ENCODE measurements at regions not wholly inside any gene's neighbourhood (a gene's known extent, or its start where the extent isn't known, plus 50 kb on each side); places are given as distances from the start of the nearest gene placed in this dataset.

GRCh38 chr1:69139007-69139406 is 428.7 kb upstream of the LRRC7 start:
- no peak overlapping the region for H3K27ac ChIP-seq
- H3K9me3 ChIP-seq, result no peaks in the 10 kb centered on the region
- H3K4me3 ChIP-seq, result no peak overlapping the region
- no peaks in the 10 kb centered on the region for H3K4me1 ChIP-seq
- no peaks in the 10 kb centered on the region for H3K36me3 ChIP-seq
- TF ChIP-seq CTCF (IDR thresholded peaks at IDR 0.05) (no peak), POLR2A (IDR thresholded peaks at IDR 0.05) (no peak)
- no peak for DNase-seq
- H3K27me3 ChIP-seq, result no peaks in the 10 kb centered on the region

GRCh38 chr1:69146303-69146702 is 421.4 kb upstream of the LRRC7 start:
- Histone ChIP-seq H3K9me3 (no peaks in the 10 kb centered on the region), H3K36me3 (no peaks in the 10 kb centered on the region), H3K27ac (no peak overlapping the region), H3K4me3 (no peak overlapping the region), H3K4me1 (no peaks in the 10 kb centered on the region), H3K27me3 (no peaks in the 10 kb centered on the region)
- TF ChIP-seq CTCF (IDR thresholded peaks at IDR 0.05), result no peak
- DNase-seq, result no peak

GRCh38 chr1:69148731-69149130 is 419.0 kb upstream of the LRRC7 start:
- DNase-seq, result no peak
- no peak for TF ChIP-seq POLR2A (IDR thresholded peaks at IDR 0.05)
- TF ChIP-seq CTCF (IDR thresholded peaks at IDR 0.05), result no peak
- Histone ChIP-seq H3K4me3 (no peak overlapping the region), H3K27ac (no peak overlapping the region), H3K4me1 (no peaks in the 10 kb centered on the region), H3K27me3 (no peaks in the 10 kb centered on the region), H3K36me3 (no peaks in the 10 kb centered on the region), H3K9me3 (no peaks in the 10 kb centered on the region)

- TF ChIP-seq CTCF (IDR thresholded peaks at IDR 0.05), result no peak
- no peak for TF ChIP-seq POLR2A (IDR thresholded peaks at IDR 0.05)
- H3K27ac ChIP-seq, result no peak overlapping the region
- H3K27me3 ChIP-seq, result no peaks in the 10 kb centered on the region
- no peak for DNase-seq
- no peaks in the 10 kb centered on the region for H3K36me3 ChIP-seq
- H3K4me1 ChIP-seq, result no peaks in the 10 kb centered on the region
- H3K4me3 ChIP-seq, result no peak overlapping the region
- no peaks in the 10 kb centered on the region for H3K9me3 ChIP-seq
Observed at GRCh38 chr1:69157046-69157756, 410.5 kb upstream of the LRRC7 start.

GRCh38 chr1:69163241-69163640 is 404.5 kb upstream of the LRRC7 start:
- TF ChIP-seq POLR2A (IDR thresholded peaks at IDR 0.05) (no peak), CTCF (IDR thresholded peaks at IDR 0.05) (no peak)
- H3K27me3 ChIP-seq, result no peaks in the 10 kb centered on the region
- H3K4me3 ChIP-seq, result no peak overlapping the region
- H3K9me3 ChIP-seq, result no peaks in the 10 kb centered on the region
- no peak overlapping the region for H3K27ac ChIP-seq
- no peaks in the 10 kb centered on the region for H3K36me3 ChIP-seq
- no peaks in the 10 kb centered on the region for H3K4me1 ChIP-seq
- no peak for DNase-seq

- H3K27me3 ChIP-seq, result no peaks in the 10 kb centered on the region
- no peaks in the 10 kb centered on the region for H3K4me1 ChIP-seq
- H3K27ac ChIP-seq, result no peak overlapping the region
- no peak overlapping the region for H3K4me3 ChIP-seq
- H3K36me3 ChIP-seq, result no peaks in the 10 kb centered on the region
- H3K9me3 ChIP-seq, result no peaks in the 10 kb centered on the region
- TF ChIP-seq POLR2A (IDR thresholded peaks at IDR 0.05) (no peak), CTCF (IDR thresholded peaks at IDR 0.05) (no peak)
- no peak for DNase-seq
Observed at GRCh38 chr1:69163779-69164178, 403.9 kb upstream of the LRRC7 start.
